GM19455 (cell line): ENCODE measurements at regions not wholly inside any gene's neighbourhood (a gene's known extent, or its start where the extent isn't known, plus 50 kb on each side); places are given as distances from the start of the nearest gene placed in this dataset.

ENCODE experiments used
- ATAC-seq: cut with Tn5 transposase; IDR thresholded peaks from one replicate; pipeline ENCODE4 v1.9.1; 2021; ENCODE audit not compliant: unreplicated experiment

GRCh38 chr12:46437469-46437868 lies 64.9 kb upstream of the SLC38A2 start:
- no peak for ATAC-seq

- no peak for ATAC-seq
Measured at GRCh38 chr12:46436747-46437146, 64.2 kb upstream of the SLC38A2 start.

DNA sequence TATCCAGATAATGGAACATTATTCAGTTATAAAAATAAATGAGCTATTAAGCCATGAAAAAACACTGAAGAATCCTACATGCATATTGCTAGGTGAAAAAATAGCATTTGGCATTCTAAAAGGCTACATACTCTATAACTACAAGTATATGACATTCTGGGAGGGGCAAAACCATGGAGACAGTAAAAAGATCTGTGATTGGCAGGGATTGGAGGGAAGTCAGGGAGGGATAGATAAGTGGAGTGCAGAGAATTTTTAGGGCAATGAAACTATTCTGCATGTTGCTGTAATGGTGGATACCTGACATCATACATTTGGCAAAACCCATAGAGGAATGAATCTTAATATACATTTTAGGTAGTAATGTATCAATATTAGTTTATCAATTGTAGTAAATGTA lies 63.1 kb upstream of the SLC38A2 start:
- ATAC-seq: no peak

- ATAC-seq: no peak
Measured at GRCh38 chr12:46435029-46435428, 62.5 kb upstream of the SLC38A2 start.

DNA sequence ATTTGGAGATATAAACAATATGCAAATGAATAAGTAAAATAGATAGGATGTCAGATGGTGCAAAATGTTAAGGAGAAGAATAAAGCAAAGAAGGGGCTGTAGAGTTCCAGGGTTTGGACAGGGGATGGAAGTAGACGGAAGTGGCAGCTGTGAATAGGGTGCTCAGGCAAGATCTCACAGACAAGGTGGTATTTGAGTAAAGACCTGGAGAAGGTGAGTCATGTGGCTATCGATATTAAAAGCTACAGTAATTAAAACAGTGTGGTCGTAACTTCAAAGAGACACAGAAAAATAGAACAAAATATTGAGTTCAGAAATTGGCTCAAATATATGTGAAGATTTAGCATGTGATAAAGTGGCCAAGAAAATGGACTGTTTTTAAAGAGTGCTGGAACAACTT lies 61.3 kb upstream of the SLC38A2 start:
- ATAC-seq: no peak

- no peak for ATAC-seq
Measured at GRCh38 chr12:46432325-46432724, 59.8 kb upstream of the SLC38A2 start.

- ATAC-seq: no peak
Measured at GRCh38 chr12:46430340-46430948, 57.9 kb upstream of the SLC38A2 start.
